ENCODE measurements at regions not wholly inside any gene's neighbourhood (a gene's known extent, or its start where the extent isn't known, plus 50 kb on each side); places are given as distances from the start of the nearest gene placed in this dataset.

GRCh38 chr3:157582637-157582973 is 79.4 kb upstream of the VEPH1 start:
- TF ChIP-seq CTCF (IDR thresholded peaks at IDR 0.05) (no peak), RFX5 (IDR thresholded peaks at IDR 0.05) (no peak)
